ENCODE measurements at regions not wholly inside any gene's neighbourhood (a gene's known extent, or its start where the extent isn't known, plus 50 kb on each side); places are given as distances from the start of the nearest gene placed in this dataset.

GRCh38 chr22:27245056-27245455 is 556.5 kb downstream of the MN1 start:
- TF ChIP-seq CTCF (IDR thresholded peaks at IDR 0.05) (no peak), POLR2A (IDR thresholded peaks at IDR 0.05) (no peak)
